Gastroesophageal sphincter (tissue), 2 donors: ENCODE measurements at regions not wholly inside any gene's neighbourhood (a gene's known extent, or its start where the extent isn't known, plus 50 kb on each side); places are given as distances from the start of the nearest gene placed in this dataset.

ENCODE experiments used
- POLR2A ChIP-seq, 2 donors: fragments of 450-650 bp; IDR thresholded peaks; one replicate each; pipeline ENCODE4 v1.6.1; 2017; ENCODE audit warnings: antibody characterized with exemption in 2 of 2, mild to moderate bottlenecking in 2 of 2, moderate library complexity in 1 of 2
- POLR2AphosphoS5 ChIP-seq: sonication (generic); formaldehyde crosslinking; IDR thresholded peaks from one replicate; pipeline ENCODE4 v1.6.1; 2017; ENCODE audit warnings: antibody characterized with exemption

GRCh38 chr12:114990381-114990780 is 306.4 kb upstream of the TBX3 start:
- TF ChIP-seq POLR2AphosphoS5 (no peak), POLR2A (IDR thresholded peaks at IDR 0.05) (no peak)
